ENCODE measurements at regions not wholly inside any gene's neighbourhood (a gene's known extent, or its start where the extent isn't known, plus 50 kb on each side); places are given as distances from the start of the nearest gene placed in this dataset.

GRCh38 chr6:166055801-166056200 is 111.8 kb downstream of the TBXT start:
- Histone ChIP-seq H3K9me3 (ENCODE audit: control insufficient read depth in 4 of 4, low read length in 3 of 4) (peaks cover 3 to 10% (median 6%) of the 10 kb centered on the region in 4 donors), H3K27me3 (ENCODE audit: control insufficient read depth in 4 of 4, insufficient read depth in 4 of 4, low read length in 3 of 4) (no peaks in the 10 kb centered on the region), H3K4me3 (ENCODE audit: low read depth in 1 of 3, low read length in 3 of 3) (no peak overlapping the region), H3K27ac (ENCODE audit: low read depth in 1 of 2, low read length in 2 of 2) (no peak overlapping the region), H3K4me1 (ENCODE audit: control insufficient read depth in 4 of 4, insufficient read depth in 4 of 4, low read length in 3 of 4) (no peaks in the 10 kb centered on the region), H3K9ac (ENCODE audit: low read depth in 1 of 2, low read length in 2 of 2) (no peak overlapping the region), H3K36me3 (ENCODE audit: control insufficient read depth in 4 of 4, insufficient read depth in 3 of 4, low read depth in 1 of 4, low read length in 3 of 4) (no peaks in the 10 kb centered on the region)
- no peak for TF ChIP-seq ZBTB33 (IDR thresholded peaks at IDR 0.05)
- TF ChIP-seq SP1 (IDR thresholded peaks at IDR 0.05) = no peak
- no peak for TF ChIP-seq RAD21 (IDR thresholded peaks at IDR 0.05)
- TF ChIP-seq, protein P1, sequence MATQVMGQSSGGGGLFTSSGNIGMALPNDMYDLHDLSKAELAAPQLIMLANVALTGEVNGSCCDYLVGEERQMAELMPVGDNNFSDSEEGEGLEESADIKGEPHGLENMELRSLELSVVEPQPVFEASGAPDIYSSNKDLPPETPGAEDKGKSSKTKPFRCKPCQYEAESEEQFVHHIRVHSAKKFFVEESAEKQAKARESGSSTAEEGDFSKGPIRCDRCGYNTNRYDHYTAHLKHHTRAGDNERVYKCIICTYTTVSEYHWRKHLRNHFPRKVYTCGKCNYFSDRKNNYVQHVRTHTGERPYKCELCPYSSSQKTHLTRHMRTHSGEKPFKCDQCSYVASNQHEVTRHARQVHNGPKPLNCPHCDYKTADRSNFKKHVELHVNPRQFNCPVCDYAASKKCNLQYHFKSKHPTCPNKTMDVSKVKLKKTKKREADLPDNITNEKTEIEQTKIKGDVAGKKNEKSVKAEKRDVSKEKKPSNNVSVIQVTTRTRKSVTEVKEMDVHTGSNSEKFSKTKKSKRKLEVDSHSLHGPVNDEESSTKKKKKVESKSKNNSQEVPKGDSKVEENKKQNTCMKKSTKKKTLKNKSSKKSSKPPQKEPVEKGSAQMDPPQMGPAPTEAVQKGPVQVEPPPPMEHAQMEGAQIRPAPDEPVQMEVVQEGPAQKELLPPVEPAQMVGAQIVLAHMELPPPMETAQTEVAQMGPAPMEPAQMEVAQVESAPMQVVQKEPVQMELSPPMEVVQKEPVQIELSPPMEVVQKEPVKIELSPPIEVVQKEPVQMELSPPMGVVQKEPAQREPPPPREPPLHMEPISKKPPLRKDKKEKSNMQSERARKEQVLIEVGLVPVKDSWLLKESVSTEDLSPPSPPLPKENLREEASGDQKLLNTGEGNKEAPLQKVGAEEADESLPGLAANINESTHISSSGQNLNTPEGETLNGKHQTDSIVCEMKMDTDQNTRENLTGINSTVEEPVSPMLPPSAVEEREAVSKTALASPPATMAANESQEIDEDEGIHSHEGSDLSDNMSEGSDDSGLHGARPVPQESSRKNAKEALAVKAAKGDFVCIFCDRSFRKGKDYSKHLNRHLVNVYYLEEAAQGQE (IDR thresholded peaks at IDR 0.05) = no peak
- TF ChIP-seq NR2F2 (IDR thresholded peaks at IDR 0.05) = no peak
- TF ChIP-seq, protein P2, sequence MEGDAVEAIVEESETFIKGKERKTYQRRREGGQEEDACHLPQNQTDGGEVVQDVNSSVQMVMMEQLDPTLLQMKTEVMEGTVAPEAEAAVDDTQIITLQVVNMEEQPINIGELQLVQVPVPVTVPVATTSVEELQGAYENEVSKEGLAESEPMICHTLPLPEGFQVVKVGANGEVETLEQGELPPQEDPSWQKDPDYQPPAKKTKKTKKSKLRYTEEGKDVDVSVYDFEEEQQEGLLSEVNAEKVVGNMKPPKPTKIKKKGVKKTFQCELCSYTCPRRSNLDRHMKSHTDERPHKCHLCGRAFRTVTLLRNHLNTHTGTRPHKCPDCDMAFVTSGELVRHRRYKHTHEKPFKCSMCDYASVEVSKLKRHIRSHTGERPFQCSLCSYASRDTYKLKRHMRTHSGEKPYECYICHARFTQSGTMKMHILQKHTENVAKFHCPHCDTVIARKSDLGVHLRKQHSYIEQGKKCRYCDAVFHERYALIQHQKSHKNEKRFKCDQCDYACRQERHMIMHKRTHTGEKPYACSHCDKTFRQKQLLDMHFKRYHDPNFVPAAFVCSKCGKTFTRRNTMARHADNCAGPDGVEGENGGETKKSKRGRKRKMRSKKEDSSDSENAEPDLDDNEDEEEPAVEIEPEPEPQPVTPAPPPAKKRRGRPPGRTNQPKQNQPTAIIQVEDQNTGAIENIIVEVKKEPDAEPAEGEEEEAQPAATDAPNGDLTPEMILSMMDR (IDR thresholded peaks at IDR 0.05; ENCODE audit: low read depth, low read length, missing input control) = no peak
- TF ChIP-seq TAF1 (conservative IDR thresholded peaks at IDR 0.05) = no peak
- no peak for TF ChIP-seq YY1 (IDR thresholded peaks at IDR 0.05)
- no peak for TF ChIP-seq JUND (IDR thresholded peaks at IDR 0.05)
- no peak for TF ChIP-seq FOXA1 (IDR thresholded peaks at IDR 0.05)
- no peak for TF ChIP-seq FOXA2 (IDR thresholded peaks at IDR 0.05)
- TF ChIP-seq EGR1 (IDR thresholded peaks at IDR 0.05; ENCODE audit: low read depth in 2 of 2) = no peak
- no peak for TF ChIP-seq HNF4A (conservative IDR thresholded peaks at IDR 0.05)
- no peak for TF ChIP-seq GABPA (IDR thresholded peaks at IDR 0.05 in 1 of 2, conservative IDR thresholded peaks at IDR 0.05 in 1 of 2)
- TF ChIP-seq, protein P3, sequence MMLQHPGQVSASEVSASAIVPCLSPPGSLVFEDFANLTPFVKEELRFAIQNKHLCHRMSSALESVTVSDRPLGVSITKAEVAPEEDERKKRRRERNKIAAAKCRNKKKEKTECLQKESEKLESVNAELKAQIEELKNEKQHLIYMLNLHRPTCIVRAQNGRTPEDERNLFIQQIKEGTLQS (IDR thresholded peaks at IDR 0.05) = no peak
- TF ChIP-seq RXRA (IDR thresholded peaks at IDR 0.05) = no peak
- TF ChIP-seq, protein P4, sequence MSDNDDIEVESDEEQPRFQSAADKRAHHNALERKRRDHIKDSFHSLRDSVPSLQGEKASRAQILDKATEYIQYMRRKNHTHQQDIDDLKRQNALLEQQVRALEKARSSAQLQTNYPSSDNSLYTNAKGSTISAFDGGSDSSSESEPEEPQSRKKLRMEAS (IDR thresholded peaks at IDR 0.05) = no peak
- TF ChIP-seq HNF4G (IDR thresholded peaks at IDR 0.05) = no peak
- 69% methylated on average over 5 of the region's 5 CpGs for WGBS
- DNase-seq (ENCODE audit: low spot score) = no peak
